Endothelial cell of umbilical vein (primary cell): ENCODE measurements at regions not wholly inside any gene's neighbourhood (a gene's known extent, or its start where the extent isn't known, plus 50 kb on each side); places are given as distances from the start of the nearest gene placed in this dataset.

Experiments
- BruUV-seq: library from RNA; stranded (reverse); fragments of 400-500 nt; replicated peaks from 2 replicates; lab custom pipeline; 2021; lab: Mats Ljungman, UMichigan
- CTCF ChIA-PET: fragments of 300-600, 350-600 bp; sonication (Branson Sonifier 250); formaldehyde crosslinking; loops from one replicate; lab custom pipeline; 2021; ENCODE audit warnings: antibody characterized with exemption, inconsistent platforms; lab: Charles Lee
- POLR2A ChIA-PET: fragments of 300-600, 350-600 bp; sonication (Branson Sonifier 250); formaldehyde crosslinking; loops from one replicate; lab custom pipeline; 2021; ENCODE audit warnings: antibody characterized with exemption, inconsistent platforms; lab: Charles Lee
- DNase-seq: peaks from one replicate; pipeline ENCODE4 v3.0.0-alpha.2; 2011; ENCODE audit warnings: low read depth, low spot score
- FAIRE-seq: peaks from 2 replicates; lab custom pipeline; 2011; peaks lifted over from hg19 to GRCh38; lab: Jason Lieb, UNC
- H2AFZ ChIP-seq: 2 replicates; pipeline ENCODE4 v1.6.0; 2012; ENCODE audit warnings: low read depth, low read length, control low read depth, inconsistent platforms
- H3K27ac ChIP-seq: 2 replicates; pipeline ENCODE4 v1.5.1; 2011; ENCODE audit warnings: low read depth, mild to moderate bottlenecking, control low read depth, low read length, moderate library complexity; ENCODE audit not compliant: insufficient read depth
- H3K27me3 ChIP-seq, 2 experiments: 2 replicates each; pipeline versions ENCODE4 v1.6.0 to v1.6.1; 2011; ENCODE audit warnings: low read length in 2 of 2, mixed read lengths in 1 of 2; ENCODE audit not compliant: control insufficient read depth in 2 of 2, insufficient read depth in 2 of 2
- H3K36me3 ChIP-seq, 2 experiments: 2 replicates in 1 of 2; 3 replicates in 1 of 2; pipeline ENCODE4 v1.5.1; 2011; ENCODE audit warnings: low read length in 2 of 2, mild to moderate bottlenecking in 1 of 2, moderate library complexity in 1 of 2; ENCODE audit not compliant: control insufficient read depth in 2 of 2, insufficient read depth in 2 of 2; ENCODE audit errors: extremely low read depth in 1 of 2
- H3K4me1 ChIP-seq: 3 replicates; pipeline ENCODE4 v1.5.1; 2011; ENCODE audit warnings: mild to moderate bottlenecking, low read length; ENCODE audit not compliant: control insufficient read depth, insufficient read depth; ENCODE audit errors: extremely low read depth
- H3K4me2 ChIP-seq: 2 replicates; pipeline ENCODE4 v1.6.1; 2011; ENCODE audit warnings: low read length, control low read depth, mixed read lengths; ENCODE audit not compliant: insufficient read depth
- H3K4me3 ChIP-seq, 3 experiments: fragments of 200-600 bp in 1 of 3; sonication (generic), shearing (Covaris generic) in 1 of 3; replicated peaks in 1 of 3; 2 replicates each; pipeline ENCODE4 v1.5.1; 2011 to 2016; ENCODE audit warnings: control low read depth in 3 of 3, low read length in 3 of 3, mild to moderate bottlenecking in 2 of 3, inconsistent platforms in 1 of 3, low read depth in 1 of 3, moderate library complexity in 1 of 3; ENCODE audit not compliant: insufficient read depth in 1 of 3
- H3K79me2 ChIP-seq: 2 replicates; pipeline ENCODE4 v1.6.0; 2012; ENCODE audit warnings: low read length, inconsistent platforms; ENCODE audit not compliant: control insufficient read depth, insufficient read depth
- H3K9ac ChIP-seq: replicated peaks from 2 replicates; pipeline ENCODE3; 2011; ENCODE audit warnings: low read length, control low read depth; ENCODE audit not compliant: insufficient read depth; ENCODE audit errors: extremely low read depth
- H3K9me1 ChIP-seq: replicated peaks from 3 replicates; pipeline ENCODE4 v1.6.0; 2011; ENCODE audit warnings: mild to moderate bottlenecking, low read length; ENCODE audit not compliant: control insufficient read depth, insufficient read depth; ENCODE audit errors: extremely low read depth
- H3K9me3 ChIP-seq: replicated peaks from 2 replicates; pipeline ENCODE4 v1.5.1; 2012; ENCODE audit warnings: low read length, inconsistent platforms; ENCODE audit not compliant: control insufficient read depth, insufficient read depth
- H4K20me1 ChIP-seq: replicated peaks from 2 replicates; pipeline ENCODE3; 2011; ENCODE audit warnings: mild to moderate bottlenecking, low read length; ENCODE audit not compliant: control insufficient read depth, insufficient read depth; ENCODE audit errors: extremely low read depth
- EZH2 ChIP-seq: IDR thresholded peaks from 2 replicates; pipeline ENCODE4 v1.6.1; 2012; ENCODE audit warnings: borderline replicate concordance, low read depth, mild to moderate bottlenecking, moderate library complexity, low read length, inconsistent platforms; ENCODE audit not compliant: severe bottlenecking
- FOS ChIP-seq: IDR thresholded peaks from 2 replicates; pipeline ENCODE4 v1.6.1; 2011; ENCODE audit warnings: mild to moderate bottlenecking, low read length, moderate library complexity, borderline replicate concordance; ENCODE audit not compliant: insufficient read depth
- GATA2 ChIP-seq: IDR thresholded peaks from 2 replicates; pipeline ENCODE4 v1.7.0; 2011; ENCODE audit warnings: low read depth, mild to moderate bottlenecking, moderate library complexity, mixed read lengths, low read length; ENCODE audit not compliant: insufficient read length, insufficient read depth
- JUN ChIP-seq: IDR thresholded peaks from 2 replicates; pipeline ENCODE4 v1.6.1; 2011; ENCODE audit warnings: borderline replicate concordance, low read depth; ENCODE audit not compliant: insufficient read length, insufficient read depth
- MYC ChIP-seq: IDR thresholded peaks from one replicate; pipeline ENCODE4 v1.6.1; 2011; ENCODE audit warnings: mild to moderate bottlenecking, low read depth, low read length
- POLR2A ChIP-seq: IDR thresholded peaks from 2 replicates; pipeline ENCODE4 v1.6.1; 2012; ENCODE audit warnings: low read depth, mild to moderate bottlenecking, control low read depth, low read length
- POLR2AphosphoS5 ChIP-seq: IDR thresholded peaks from 2 replicates; pipeline ENCODE4 v1.6.1; 2012; ENCODE audit warnings: low read depth, mild to moderate bottlenecking, control low read depth, low read length, moderate library complexity; ENCODE audit not compliant: insufficient read depth
- dilution Hi-C: fragments of 300-500 bp; cut with MboI; formaldehyde crosslinking; loops from one replicate; pipeline ENCODE4 v1.15.0; 2019; ENCODE audit warnings: low sequenced_read_pairs; ENCODE audit not compliant: extremely low pct_ligation_motif_present
- intact Hi-C: fragments of 100-400 bp; cut with micrococcal nuclease; formaldehyde crosslinking; loops from one replicate; pipeline ENCODE4 v1.10.0; 2022
- TF ChIP-seq, protein P1 (sequence below), 2 donors: IDR thresholded peaks; 1 replicate in 1 of 2; 2 replicates in 1 of 2; pipeline ENCODE4 v1.5.1; 2011; ENCODE audit warnings: low read length in 2 of 2, mild to moderate bottlenecking in 2 of 2, moderate library complexity in 2 of 2, control low read depth in 1 of 2, inconsistent platforms in 1 of 2, low read depth in 1 of 2; ENCODE audit not compliant: insufficient read depth in 1 of 2; ENCODE audit errors: extremely low read depth in 1 of 2
- TF ChIP-seq, protein P2 (sequence below): IDR thresholded peaks from 2 replicates; pipeline ENCODE4 v1.6.1; 2011; ENCODE audit not compliant: insufficient read depth, insufficient read length

DNA sequence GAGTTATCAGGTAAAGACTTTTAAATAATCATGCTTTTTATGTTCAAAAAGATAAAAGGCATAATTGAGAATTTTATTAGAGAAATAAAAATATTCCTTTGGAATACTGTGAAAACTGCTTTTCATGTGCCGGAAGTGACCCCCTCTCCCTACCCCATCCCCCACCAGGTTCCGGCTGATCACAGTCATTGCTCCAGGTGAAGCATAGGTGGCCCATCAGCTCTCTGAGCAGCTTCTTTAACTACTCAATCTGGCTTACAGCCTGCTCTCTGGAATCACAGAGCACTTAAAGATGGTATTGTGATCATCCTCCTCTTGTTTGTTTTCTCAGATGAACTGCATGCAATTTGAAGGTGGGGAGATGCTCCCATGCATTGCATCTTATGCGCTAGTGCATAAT lies 257.7 kb downstream of the EN1 start:
- Histone ChIP-seq H3K79me2 (no peaks in the 10 kb centered on the region), H3K4me3 (no peak overlapping the region), H3K4me1 (no peaks in the 10 kb centered on the region), H3K27ac (no peak overlapping the region), H2AFZ (no peak overlapping the region), H3K9ac (no peak overlapping the region), H3K9me1 (no peaks in the 10 kb centered on the region), H3K36me3 (no peaks in the 10 kb centered on the region), H4K20me1 (no peaks in the 10 kb centered on the region), H3K4me2 (no peak overlapping the region), H3K27me3 (no peaks in the 10 kb centered on the region), H3K9me3 (no peaks in the 10 kb centered on the region)
- FAIRE-seq: no peak
- BruUV-seq: no TSS peak
- intact Hi-C loops: no loop called here
- no peak for DNase-seq
- ChIA-PET POLR2A (no interaction called here), CTCF (no interaction called here)
- dilution Hi-C loops: no loop called here
- TF ChIP-seq EZH2: no peak
- TF ChIP-seq, protein P1, sequence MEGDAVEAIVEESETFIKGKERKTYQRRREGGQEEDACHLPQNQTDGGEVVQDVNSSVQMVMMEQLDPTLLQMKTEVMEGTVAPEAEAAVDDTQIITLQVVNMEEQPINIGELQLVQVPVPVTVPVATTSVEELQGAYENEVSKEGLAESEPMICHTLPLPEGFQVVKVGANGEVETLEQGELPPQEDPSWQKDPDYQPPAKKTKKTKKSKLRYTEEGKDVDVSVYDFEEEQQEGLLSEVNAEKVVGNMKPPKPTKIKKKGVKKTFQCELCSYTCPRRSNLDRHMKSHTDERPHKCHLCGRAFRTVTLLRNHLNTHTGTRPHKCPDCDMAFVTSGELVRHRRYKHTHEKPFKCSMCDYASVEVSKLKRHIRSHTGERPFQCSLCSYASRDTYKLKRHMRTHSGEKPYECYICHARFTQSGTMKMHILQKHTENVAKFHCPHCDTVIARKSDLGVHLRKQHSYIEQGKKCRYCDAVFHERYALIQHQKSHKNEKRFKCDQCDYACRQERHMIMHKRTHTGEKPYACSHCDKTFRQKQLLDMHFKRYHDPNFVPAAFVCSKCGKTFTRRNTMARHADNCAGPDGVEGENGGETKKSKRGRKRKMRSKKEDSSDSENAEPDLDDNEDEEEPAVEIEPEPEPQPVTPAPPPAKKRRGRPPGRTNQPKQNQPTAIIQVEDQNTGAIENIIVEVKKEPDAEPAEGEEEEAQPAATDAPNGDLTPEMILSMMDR (IDR thresholded peaks at IDR 0.05; ENCODE audit: extremely low read depth in 1 of 2, insufficient read depth in 1 of 2, low read depth in 1 of 2, low read length in 2 of 2): no peak
- TF ChIP-seq GATA2: no peak
- no peak for TF ChIP-seq MYC
- TF ChIP-seq, protein P2, sequence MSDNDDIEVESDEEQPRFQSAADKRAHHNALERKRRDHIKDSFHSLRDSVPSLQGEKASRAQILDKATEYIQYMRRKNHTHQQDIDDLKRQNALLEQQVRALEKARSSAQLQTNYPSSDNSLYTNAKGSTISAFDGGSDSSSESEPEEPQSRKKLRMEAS: no peak

DNA sequence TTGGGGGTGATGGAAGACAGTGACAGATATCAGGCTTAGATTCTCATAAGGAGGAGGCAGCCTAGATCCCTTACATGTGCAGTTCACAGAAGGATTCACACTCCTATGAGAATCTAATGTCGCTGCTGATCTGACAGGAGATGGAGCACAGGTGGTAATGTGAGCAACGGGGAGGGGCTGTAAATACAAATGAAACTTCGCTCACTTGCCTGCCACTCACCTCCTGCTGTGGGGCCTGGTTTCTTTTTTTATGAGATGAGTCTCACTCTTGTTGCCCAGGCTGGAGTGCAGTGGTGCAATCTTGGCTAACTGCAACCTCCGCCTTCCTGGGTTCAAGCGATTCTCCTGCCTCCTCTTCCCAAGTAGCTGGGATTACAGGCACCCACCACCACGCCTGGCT lies 258.6 kb downstream of the EN1 start:
- dilution Hi-C loops (no loop called here), intact Hi-C loops (no loop called here)
- H3K4me2 ChIP-seq: no peak overlapping the region
- no peaks in the 10 kb centered on the region for H4K20me1 ChIP-seq
- H3K4me1 ChIP-seq: no peaks in the 10 kb centered on the region
- no peak for DNase-seq
- no peak overlapping the region for H2AFZ ChIP-seq
- no peak overlapping the region for H3K27ac ChIP-seq
- CTCF ChIA-PET: no interaction called here
- BruUV-seq: no TSS peak
- no peak for FAIRE-seq
- H3K27me3 ChIP-seq: no peaks in the 10 kb centered on the region
- no peak for TF ChIP-seq JUN
- TF ChIP-seq GATA2: no peak
- no peak for TF ChIP-seq FOS
- TF ChIP-seq, protein P1 (IDR thresholded peaks at IDR 0.05; ENCODE audit: extremely low read depth in 1 of 2, insufficient read depth in 1 of 2, low read depth in 1 of 2, low read length in 2 of 2): no peak
- TF ChIP-seq POLR2AphosphoS5: no peak
- no peak for TF ChIP-seq MYC
- TF ChIP-seq EZH2: no peak
- TF ChIP-seq POLR2A: no peak
- TF ChIP-seq, protein P2: no peak
- no peaks in the 10 kb centered on the region for H3K36me3 ChIP-seq
- no peaks in the 10 kb centered on the region for H3K79me2 ChIP-seq
- no peaks in the 10 kb centered on the region for H3K9me3 ChIP-seq
- no peaks in the 10 kb centered on the region for H3K9me1 ChIP-seq
- H3K4me3 ChIP-seq: no peak overlapping the region
- H3K9ac ChIP-seq: no peak overlapping the region
- POLR2A ChIA-PET: no interaction called here
